ENCODE measurements at regions not wholly inside any gene's neighbourhood (a gene's known extent, or its start where the extent isn't known, plus 50 kb on each side); places are given as distances from the start of the nearest gene placed in this dataset.
A peak's percentile ranks its signal among the peaks of the same experiment; 100 is the strongest.

DNA sequence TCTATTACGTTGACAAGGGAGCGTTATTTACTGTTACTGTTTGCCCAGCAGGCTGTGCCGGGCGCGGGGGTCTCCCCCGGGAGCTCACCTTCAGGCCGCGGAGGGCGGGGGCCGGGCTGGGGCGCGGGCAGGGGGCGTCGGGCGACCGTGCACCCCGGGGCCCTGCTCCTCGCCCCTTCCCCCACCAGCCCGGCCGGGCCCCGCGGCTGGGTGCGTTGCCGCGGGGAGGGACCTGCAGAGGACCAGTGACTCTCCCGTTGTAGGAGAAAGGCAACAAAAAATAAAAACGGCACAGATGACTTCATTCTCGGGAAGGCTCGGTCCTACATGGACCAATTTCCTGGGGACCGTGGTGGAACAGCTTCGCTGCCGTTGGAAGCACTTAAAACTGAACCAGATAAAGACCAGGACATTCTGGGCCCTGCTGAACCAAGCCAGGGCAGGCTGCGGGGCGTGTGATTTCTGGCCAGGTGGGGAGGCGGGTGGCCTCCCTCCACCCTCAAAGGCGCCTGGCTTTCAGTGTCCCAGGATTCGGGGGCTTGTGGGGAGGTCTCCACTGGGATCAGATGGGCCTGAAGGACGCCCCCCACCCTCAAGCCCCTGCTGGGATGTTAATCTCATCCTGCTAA, 57.4 kb downstream of the IGLL1 start:
- no peak for DNase-seq

DNA sequence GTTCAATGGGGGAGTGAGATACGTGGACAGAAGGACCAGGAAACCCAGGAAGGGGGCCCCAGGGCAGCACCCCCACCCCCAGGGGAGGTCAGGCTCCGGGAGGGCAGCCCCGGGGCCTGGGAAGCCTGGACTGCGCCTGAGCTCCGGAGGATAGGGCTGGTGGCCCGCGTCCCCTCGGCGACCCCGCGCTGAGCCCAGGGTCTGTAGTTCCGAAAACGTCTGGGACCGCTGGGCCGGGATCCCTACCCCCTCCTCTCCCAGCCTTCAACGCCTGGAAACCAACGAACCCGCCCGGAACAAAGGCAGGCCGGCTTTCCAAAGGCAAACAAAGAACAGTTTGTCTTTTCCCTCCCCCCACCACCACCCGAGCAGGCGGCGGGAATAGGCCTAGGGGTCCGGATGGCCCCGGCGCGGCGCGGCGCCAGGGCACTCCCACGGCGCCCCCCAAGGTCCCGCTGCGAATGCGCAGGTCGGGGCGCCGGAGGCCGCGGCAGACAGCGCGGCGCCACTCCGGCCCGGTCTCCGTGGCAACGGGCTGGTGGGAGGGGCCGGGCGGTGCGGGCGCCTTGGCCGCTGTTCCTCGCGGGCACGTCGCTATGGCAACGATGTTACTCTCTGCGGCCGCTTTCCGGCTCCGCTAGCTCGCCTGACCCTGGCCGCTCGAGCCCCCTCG, 58.5 kb downstream of the IGLL1 start:
- DNase-seq = peak; percentile 92

DNA sequence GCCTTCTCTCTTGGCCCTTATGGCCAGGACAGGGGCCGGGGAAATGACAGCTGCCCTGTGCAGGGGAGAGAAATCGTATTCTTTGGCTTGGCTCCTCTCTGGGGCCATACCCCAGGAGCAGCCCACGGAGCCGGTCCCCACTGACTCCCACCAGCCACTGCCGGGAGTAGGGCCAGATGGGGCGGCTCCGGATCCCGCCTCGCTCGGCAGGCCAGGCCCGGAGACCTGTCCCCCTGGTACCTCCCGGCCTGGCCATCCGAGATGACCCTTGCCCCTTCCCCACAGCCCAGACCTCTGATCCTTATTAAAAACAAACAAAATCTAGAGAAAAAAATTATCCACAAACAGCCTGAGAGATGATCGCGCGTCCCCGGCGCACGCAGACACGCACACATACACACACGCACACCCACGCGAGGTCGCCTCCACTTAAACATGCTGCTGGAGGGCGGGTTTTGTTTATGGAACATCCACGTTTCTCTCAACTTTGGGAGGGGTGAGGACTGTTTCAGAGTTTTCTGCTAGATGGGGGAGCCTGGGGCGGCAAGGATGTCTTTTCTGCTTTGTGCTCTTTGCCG, 59.1 kb downstream of the IGLL1 start:
- peak; percentile 42 for DNase-seq

DNA sequence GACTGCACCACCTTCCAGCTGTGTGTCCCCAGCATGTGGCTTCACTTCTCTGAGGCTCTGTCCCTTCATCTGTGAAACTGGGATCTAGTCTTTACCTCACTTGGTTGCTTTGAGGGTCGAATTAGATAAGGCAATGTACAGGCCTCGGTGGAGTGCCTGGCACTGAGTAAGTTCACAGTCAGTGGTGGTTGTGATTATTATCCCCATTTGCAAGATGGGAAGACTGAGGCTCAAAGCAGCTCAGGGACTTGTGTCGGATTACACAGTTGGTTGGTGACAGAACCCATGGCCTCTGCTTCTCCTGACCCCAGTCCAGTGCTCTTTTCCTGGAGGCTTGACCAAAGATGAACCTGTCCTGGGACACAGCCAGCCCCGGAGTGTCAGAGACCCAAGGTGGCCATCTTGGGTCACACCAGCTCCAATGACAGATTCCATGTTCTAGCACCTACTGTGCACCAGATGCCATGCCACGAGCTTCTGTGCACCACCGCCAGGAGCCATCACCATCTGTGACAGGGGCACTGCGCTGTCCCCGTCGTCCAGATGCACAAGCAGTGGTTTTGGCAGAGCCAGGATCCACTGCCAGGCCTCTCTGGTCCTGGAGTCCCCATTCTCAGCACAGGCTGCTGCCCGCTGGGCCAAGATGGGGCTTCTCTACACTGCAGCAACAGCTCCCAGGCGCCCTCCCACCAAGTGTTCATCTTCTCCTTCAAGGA, 60.5 kb downstream of the IGLL1 start:
- DNase-seq = no peak

DNA sequence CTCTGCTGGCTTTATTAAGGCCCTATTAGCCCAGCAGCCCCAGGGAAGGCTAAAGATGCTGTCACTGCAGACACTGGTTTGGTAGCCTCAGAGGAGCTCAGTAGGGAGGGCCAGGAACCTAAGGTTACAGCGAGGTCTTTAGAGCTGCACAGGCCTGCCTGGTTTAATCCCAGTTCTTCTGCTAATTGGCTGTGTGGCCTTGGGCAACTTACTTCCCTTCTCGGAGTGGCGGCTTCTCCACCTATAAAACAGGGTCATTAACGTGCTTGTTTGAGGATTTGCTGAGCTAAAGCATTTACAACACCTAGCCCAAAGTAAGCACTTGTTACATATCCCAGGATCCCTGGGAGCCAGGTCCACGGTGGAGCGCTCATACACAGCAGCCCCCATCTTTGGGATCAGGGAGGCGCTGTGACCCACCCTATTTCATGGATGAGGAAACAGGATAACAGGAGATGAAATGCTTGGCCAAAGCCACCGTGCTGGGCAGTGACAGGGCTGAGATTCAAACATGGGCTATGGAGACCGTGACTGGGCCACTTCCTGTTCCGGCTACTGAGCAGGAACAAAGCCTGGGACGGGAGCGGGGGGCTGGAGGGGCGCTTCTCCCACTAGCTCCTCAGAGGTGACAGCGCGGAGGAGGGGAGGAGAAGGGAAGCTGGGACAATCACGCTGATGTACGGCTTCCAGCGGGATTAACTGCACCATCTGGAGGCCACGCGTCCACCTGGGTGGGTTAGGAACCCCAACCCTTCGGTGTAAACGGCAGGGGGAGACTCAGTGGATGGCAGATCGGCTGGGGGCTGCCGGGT, 61.5 kb downstream of the IGLL1 start:
- no peak for DNase-seq

DNA sequence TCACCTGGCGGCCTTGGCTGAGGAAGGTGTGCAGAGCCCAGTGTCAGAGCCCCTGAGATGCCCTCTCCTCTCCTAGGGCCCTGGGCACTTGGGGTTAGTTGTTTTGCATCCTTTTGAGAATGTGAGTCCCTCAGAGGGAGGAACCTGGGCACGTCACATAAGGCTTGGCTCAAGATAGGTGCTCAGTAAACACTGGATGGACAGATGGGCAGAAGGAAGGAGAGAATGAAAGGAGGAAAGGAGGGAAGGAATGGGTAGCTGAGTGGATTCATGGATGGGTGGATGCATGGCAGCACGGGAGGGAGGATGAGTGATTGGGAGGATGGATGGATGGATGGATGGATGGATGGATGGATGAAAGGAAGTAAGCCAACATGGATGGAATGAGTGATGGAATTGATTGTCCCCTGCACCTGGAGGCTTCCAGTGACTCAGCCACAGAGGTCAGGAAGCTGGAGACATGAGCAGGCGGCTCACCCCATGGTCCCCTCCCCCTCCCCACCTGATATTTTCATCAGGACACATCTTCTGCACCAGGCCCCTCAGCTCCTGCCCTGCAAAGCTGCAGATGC, 62.2 kb downstream of the IGLL1 start:
- no peak for DNase-seq

DNA sequence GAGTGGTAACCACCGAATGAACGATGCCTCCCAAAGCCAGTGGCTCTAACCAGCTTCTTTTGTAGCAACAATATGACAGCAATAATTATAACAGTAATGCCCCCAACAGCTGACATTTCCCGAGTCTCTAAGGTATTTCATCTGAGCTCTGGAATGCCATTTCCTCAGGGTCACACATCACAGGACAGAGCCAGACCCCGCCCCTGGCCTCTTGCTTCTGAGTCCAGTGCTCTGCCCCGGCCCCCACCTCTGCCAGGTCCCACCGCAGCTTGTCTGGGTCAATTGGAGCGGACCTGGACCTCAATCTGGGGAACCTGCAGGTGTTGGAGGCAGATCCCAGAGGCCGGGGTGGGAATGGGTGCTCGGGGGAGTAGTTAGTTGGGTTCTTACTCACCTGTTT, 63.8 kb downstream of the IGLL1 start:
- no peak for DNase-seq

DNA sequence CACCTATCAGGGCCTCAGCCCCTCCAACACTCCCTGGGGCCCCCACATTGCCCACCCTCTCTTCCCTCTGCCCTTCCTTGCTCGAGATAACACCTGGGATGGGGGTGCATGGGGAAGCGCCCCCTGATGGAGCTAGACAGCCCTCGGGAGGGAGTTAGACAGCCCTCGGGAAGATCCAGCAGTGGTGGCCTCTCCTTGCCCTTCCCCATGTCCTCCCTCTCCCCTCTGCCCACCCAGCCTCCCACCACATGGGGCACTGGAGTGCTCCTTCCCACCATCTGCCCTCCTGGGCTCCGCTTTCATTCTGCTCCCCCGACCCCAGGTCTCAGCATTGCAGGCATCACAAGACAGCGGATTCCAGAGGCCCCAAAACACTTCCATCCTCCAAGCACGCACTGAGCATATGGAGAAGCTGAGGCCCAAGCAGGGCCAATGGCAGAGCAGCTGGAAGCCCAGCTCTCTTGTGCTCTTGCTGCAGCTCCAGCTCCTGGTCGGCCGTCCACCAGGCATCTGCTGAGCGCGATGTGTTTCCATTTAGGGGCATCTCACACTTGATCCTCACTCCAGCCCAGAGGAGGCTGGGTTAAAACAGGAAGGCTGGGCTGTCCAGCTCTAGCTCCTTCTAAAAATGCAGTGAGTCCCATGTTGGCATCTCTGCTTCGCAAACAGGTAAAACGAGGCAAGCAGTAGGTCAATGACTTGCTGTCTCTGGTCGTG, 65.6 kb downstream of the IGLL1 start:
- no peak for DNase-seq

DNA sequence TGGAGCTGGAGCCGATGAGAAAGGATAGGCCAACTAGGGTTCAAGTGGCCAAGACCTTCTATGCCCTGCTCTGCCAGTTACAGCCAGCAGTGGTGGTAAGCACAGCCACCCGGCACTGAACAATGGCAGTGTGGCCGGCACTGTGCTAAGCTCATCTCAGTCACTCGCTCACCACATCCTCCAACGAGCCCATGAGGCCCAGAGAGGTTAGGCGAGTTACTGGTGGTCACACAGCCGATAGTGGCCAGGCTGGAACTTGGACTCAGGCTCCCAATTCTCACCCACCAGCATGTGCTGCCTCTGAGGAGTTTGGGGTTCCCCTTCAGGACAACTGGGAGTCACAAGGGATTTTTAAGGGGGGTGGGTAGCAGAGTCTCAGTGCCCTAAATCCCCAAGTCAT, 66.4 kb downstream of the IGLL1 start:
- no peak for DNase-seq

DNA sequence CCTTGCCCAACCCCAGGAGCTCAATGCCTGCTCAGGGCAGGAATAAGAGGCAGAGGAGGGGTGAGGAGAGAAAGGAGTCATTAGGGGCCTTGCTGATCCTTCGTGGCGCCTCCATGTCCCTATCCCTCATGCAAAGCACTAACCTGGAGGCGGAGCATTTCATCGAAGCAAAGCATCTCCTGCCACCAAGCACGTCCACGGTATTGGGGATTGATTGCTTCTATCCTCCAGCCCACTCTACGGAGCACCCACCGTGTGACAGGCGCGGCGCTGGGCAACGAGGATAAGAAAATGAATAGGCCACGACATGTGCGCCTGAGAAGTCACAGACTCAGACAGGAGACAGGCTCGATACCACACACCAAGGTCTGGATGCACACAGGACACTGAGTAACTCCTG, 67.0 kb downstream of the IGLL1 start:
- DNase-seq = no peak

DNA sequence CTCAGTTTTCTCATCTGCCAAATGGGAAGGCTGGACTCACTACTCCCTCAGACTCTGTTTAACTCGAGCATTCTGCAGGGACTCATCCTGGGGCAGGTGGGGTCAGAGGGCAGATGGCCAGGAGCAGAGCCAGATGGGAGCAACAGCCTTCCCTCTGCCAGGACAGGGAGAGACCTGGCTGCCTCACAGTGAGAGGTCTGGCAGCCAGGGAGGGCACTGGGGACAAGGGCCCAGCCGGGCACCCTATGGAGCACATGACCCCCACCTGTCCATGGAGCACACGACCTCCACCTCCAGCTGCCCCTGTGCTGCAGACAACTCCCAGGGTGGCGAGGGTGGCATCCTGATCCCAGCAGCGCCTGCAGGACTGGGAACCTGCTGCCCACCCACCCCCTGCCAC, 67.4 kb downstream of the IGLL1 start:
- DNase-seq = no peak

DNA sequence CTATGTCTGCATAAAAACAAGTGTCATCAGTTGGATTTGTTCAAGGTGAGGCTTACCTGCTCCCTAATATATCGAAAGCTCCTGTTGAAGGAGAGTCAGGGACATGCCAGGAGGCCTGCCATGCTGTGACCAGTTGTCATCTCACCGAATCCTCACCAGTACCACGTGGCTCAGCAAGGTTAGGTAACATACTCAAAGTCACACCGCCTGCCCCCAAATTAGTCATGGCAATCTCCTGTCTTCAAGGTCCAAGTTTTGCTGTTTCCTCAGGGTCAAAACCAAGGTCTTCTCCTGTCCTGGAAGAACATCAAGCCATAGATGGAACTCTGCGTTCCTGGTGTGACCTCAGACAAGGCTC, 67.8 kb downstream of the IGLL1 start:
- DNase-seq = no peak

DNA sequence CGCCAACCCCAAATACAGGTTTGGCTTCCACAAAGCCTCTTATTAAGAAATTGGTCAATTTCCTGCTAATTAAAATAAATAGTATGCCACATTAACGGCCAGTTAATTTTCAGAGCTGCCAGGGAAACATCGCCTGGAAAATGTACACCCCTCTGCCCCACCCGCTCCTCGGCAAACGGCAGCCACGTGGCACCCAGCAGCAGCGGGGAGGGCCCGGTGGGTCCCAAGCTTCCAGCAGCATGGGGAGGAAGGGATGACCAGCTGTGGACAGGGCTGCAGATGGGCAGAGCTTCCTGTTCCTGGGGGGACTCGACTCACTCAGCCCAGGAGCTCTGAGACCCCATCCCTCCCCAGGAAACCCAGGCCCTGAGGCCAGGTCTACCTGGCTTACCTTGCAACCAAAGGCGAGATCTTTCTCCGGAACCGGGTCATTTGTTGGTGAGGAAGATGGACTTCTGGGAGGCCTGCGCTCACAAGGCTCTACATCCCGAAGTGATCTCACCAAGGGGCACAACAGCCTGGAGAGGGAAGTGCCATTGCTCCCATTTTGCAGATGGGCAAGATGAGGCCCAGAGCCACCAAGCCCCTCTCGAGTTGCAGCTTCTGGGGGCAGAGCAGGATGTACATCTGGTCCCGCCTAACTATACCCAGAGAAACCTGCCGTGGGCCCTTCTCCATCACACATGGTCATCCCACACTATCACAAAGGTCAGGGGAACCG, 68.3 kb downstream of the IGLL1 start:
- DNase-seq = no peak

DNA sequence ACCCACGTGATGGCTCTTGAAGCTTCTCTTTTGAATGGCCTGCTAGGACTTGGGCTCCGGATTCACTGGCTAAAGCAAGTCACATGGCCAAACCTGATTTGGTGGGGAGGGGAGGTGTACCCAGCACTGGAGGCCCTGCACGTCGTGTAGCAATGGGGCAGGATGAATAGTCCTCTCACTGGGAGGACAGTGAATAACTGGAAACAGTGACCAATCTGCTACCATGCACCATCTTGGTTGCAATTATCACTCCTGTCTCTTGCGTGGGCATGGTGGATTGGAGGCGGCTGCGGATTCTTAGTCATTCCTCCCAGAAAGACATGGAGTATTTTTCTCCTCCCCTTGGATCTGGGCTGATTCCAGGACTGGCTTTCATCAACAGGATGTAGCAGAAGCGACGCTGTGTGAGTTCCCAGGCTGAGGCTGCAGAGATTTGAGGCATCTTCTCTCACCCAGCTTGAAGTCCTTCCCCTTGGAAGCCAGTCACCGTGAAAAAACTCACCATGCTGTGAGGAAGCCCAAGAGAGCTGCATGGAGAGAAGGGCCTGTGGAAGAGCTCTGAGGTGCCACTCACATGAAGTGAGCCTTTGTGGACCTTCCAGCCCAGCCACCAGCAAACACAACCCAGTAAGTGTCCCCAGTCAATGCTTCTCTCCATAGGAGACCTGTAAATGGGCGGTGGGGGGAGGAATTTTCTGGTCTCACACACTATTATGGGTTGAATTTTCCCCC, 70.4 kb downstream of the IGLL1 start:
- DNase-seq = peak; percentile 79

DNA sequence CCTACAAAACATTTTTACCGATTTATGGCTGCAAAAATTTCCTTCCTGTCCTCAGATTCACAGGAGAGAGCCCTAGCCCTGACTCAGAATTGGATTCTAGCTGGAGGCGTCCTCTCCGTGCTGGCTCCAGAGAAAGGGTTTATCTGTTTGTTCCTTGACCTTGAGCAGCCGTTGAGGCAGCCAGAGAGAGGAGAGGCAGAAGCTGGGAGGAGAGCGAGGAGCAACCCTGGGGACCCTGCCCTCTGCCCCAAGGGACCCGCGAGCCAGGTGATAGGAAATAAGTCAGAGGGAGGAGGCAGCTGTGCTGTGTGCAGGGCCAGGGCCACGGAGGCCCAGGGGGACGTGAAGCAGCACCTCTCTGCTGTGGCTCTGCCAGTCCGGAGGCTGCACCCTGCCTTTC, 75.6 kb downstream of the IGLL1 start:
- DNase-seq = no peak

DNA sequence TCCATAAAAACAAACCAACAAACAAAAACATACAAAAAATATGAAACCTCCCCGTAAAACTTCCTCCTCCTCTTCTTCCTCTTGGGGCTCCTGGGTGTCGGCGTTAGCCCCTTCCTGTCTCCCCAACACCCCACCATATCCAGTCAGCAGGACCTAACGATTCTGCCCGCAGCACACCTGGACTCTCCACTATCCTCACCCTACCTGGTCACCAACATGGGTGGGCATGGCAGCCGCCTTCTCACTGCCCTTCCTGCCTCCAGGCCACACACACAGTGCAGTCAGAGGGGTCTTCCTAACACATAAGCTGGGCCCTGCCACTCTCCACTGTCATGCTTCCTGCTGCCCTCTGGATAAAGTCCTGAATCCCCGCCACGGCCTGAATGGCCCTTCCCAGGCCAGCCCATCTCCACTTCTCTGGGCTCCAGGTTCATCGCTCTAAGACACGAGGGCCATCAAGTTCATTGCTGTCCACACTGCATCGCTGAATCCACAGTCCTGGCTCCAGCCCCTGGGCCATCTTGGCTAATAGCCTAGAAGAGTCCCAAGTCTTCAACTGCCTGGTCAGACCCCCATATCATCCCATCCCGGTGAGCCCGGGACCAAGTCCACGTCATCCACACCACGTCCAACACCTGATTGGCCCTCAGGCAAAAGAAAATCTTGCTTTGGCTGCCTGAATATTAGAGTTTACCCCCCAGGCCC, 76.2 kb downstream of the IGLL1 start:
- DNase-seq = no peak

DNA sequence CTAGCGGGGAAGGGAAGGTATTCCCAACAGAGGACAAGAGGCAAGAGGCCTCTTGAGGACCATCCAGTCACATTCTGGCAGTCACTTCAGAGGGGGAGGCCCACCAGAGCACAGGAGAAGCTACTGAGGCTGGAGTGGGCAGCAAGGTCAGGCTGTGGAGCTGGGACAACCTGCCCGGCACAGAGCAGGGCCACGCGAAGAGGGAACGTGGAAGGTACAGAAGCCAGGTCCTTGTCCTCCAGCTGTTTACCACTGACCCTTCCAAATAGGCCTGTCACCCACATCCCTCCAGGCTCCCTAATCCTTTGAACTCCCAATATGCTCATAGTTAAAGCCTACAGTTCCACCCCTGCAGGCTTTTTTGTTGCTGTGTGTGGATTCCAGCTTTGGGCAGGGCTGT, 76.9 kb downstream of the IGLL1 start:
- DNase-seq = no peak

DNA sequence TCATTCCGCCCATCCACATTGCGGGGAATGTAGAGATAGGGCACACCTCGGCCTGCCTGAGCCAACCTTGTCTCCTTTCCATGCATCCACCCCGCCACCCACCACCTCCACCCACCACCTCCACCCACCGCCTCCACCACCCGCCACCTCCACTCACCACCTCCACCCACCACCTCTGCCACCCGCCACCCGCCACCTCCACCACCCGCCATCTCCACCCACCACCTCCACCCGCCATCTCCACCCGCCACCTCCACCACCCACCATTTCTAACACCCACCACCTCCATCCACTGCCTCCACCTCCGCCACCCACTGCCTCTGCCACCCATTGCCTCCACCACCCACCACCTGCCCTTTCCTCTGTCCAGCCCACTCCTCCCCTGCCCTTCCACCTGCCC, 78.4 kb downstream of the IGLL1 start:
- no peak for DNase-seq

DNA sequence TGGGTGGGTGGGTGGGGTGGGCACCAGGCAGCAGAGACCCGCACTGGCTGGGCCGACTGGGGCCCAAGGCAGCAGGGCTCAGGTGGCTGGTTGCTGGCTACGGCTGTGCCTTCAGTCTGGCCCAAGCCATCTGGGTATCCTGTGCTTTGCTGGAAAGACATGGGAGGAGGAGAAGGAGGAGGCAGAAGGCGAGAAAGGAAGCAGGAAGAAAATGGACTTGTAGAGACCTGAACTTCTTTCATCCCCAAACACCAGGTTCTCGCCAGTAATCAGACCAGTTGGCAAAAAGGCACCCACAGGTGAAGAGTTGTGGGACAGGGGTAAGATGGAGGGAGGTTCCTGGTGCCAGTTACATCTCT, 78.8 kb downstream of the IGLL1 start:
- no peak for DNase-seq
